ENCODE measurements at regions not wholly inside any gene's neighbourhood (a gene's known extent, or its start where the extent isn't known, plus 50 kb on each side); places are given as distances from the start of the nearest gene placed in this dataset.

- no peak for DNase-seq
- Histone ChIP-seq H3K9me3 (no peaks in the 10 kb centered on the region), H3K4me3 (no peak overlapping the region), H3K27me3 (no peaks in the 10 kb centered on the region), H3K36me3 (no peaks in the 10 kb centered on the region)
These were observed 141.1 kb upstream of the PCBD1 start for GRCh38 chr10:71029411-71029892.

DNA sequence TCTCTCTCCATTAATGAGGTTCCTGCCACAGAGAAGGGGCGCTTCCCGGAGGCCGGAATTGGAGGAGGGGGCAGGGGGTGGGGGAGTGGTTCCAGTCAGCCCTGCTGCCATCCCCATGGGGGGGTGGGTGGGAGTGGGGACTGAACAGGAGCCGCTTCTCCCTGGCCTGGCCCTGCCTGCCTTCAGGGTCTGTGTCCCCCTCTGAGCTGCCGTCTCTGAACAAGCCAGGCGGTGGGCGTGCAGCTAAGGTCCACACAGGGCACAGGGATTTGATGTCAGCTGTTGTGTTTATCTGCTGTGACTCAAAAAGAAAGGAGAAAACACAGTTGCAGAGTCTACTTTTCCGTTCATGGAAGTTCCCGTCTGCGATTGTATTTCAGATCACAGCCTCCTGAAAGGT is 141.5 kb upstream of the PCBD1 start:
- DNase-seq = no peak
- Histone ChIP-seq H3K4me3 (no peak overlapping the region), H3K27me3 (no peaks in the 10 kb centered on the region), H3K36me3 (no peaks in the 10 kb centered on the region), H3K9me3 (no peaks in the 10 kb centered on the region)

- Histone ChIP-seq H3K4me3 (no peak overlapping the region), H3K36me3 (no peaks in the 10 kb centered on the region), H3K9me3 (no peaks in the 10 kb centered on the region), H3K27me3 (no peaks in the 10 kb centered on the region)
- DNase-seq = no peak
These were observed 142.7 kb upstream of the PCBD1 start for GRCh38 chr10:71031026-71031425.

DNA sequence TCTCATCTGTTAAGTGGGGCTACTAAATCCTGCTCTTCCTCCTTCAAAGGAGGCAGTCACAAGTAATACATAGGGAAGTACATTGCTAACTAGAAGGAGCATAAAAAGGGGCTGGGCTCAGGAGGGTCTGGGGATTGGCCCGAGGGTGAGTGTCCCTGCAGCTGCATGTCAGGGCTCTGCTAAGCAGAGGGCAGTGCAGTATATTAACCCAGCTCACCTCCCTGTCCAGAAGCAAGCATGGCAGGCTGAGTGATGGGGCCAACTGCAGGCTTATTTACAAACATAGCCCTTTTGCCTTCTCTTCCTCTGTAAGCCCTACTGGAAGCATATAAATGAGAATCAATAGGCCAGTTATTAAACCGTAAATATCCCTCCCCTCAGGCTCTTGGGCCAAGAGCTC is 143.2 kb upstream of the PCBD1 start:
- no peaks in the 10 kb centered on the region for H3K9me3 ChIP-seq
- no peak overlapping the region for H3K4me3 ChIP-seq
- DNase-seq = no peak
- no peaks in the 10 kb centered on the region for H3K36me3 ChIP-seq
- H3K27me3 ChIP-seq = no peaks in the 10 kb centered on the region

- no peak for DNase-seq
- Histone ChIP-seq H3K9me3 (no peaks in the 10 kb centered on the region), H3K36me3 (no peaks in the 10 kb centered on the region), H3K27me3 (no peaks in the 10 kb centered on the region), H3K4me3 (no peak overlapping the region)
These were observed 144.5 kb upstream of the PCBD1 start for GRCh38 chr10:71032887-71033286.

GRCh38 chr10:71033396-71033980 is 145.1 kb upstream of the PCBD1 start:
- DNase-seq = no peak
- Histone ChIP-seq H3K36me3 (no peaks in the 10 kb centered on the region), H3K27me3 (no peaks in the 10 kb centered on the region), H3K4me3 (no peak overlapping the region), H3K9me3 (no peaks in the 10 kb centered on the region)

GRCh38 chr10:71035511-71036296 is 147.3 kb upstream of the PCBD1 start:
- no peak overlapping the region for H3K4me3 ChIP-seq
- no peak for DNase-seq
- H3K27me3 ChIP-seq = no peaks in the 10 kb centered on the region
- no peaks in the 10 kb centered on the region for H3K36me3 ChIP-seq
- H3K9me3 ChIP-seq = no peaks in the 10 kb centered on the region

- Histone ChIP-seq H3K36me3 (no peaks in the 10 kb centered on the region), H3K4me3 (no peak overlapping the region), H3K27me3 (no peaks in the 10 kb centered on the region), H3K9me3 (no peaks in the 10 kb centered on the region)
- DNase-seq = no peak
These were observed 148.1 kb upstream of the PCBD1 start for GRCh38 chr10:71036297-71036966.

GRCh38 chr10:71038091-71038633 is 149.8 kb upstream of the PCBD1 start:
- H3K27me3 ChIP-seq = no peaks in the 10 kb centered on the region
- DNase-seq = no peak
- no peak overlapping the region for H3K4me3 ChIP-seq
- H3K36me3 ChIP-seq = no peaks in the 10 kb centered on the region
- H3K9me3 ChIP-seq = no peaks in the 10 kb centered on the region

DNA sequence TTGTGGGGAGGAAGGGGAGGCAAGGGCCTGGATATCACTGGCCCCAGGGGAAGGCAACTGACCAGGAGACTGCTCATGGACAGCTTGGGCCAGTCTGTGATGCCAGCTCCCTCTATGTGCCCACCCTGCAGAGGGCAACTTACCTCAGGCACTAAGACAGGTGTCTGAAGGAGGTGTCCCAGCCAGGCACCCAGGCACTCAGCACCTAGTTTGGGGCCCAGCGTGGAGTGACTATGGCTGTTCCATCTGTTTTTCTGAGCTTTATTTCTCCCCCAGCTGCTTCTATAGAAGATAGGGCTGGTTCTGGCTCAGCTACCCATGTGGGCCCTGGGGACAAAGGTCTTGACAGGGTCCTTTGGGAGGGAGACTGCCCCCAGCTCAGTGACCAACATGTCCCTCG is 150.6 kb upstream of the PCBD1 start:
- no peak overlapping the region for H3K4me3 ChIP-seq
- no peak for DNase-seq
- H3K36me3 ChIP-seq = no peaks in the 10 kb centered on the region
- H3K27me3 ChIP-seq = no peaks in the 10 kb centered on the region
- H3K9me3 ChIP-seq = no peaks in the 10 kb centered on the region

- H3K36me3 ChIP-seq = no peaks in the 10 kb centered on the region
- no peaks in the 10 kb centered on the region for H3K9me3 ChIP-seq
- H3K27me3 ChIP-seq = no peaks in the 10 kb centered on the region
- H3K4me3 ChIP-seq = no peak overlapping the region
- no peak for DNase-seq
These were observed 151.2 kb upstream of the PCBD1 start for GRCh38 chr10:71039551-71039950.

GRCh38 chr10:71040343-71040742 is 152.0 kb upstream of the PCBD1 start:
- no peak overlapping the region for H3K4me3 ChIP-seq
- no peaks in the 10 kb centered on the region for H3K27me3 ChIP-seq
- H3K9me3 ChIP-seq = no peaks in the 10 kb centered on the region
- no peak for DNase-seq
- H3K36me3 ChIP-seq = no peaks in the 10 kb centered on the region

- Histone ChIP-seq H3K36me3 (no peaks in the 10 kb centered on the region), H3K4me3 (no peak overlapping the region), H3K27me3 (no peaks in the 10 kb centered on the region), H3K9me3 (no peaks in the 10 kb centered on the region)
- no peak for DNase-seq
These were observed 152.7 kb upstream of the PCBD1 start for GRCh38 chr10:71040846-71041605.

DNA sequence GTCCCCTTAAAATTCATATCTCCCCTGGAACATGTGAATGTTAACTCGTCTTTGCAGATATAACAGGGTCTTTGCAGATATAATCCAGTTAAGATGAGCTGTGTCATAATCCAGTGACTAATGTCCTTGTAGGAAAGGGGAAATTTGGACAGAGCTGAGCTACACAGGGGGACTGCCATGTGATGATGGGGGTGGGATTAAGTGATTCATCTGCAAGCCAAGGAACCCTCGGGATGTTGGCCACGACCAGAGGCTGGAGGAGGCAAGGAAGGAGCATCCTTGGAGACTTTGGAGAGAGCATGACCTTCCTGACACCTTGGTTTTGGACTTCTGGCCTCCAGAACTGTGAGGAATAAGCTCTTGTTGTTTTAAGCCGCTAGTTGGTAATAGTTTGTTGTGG is 153.9 kb upstream of the PCBD1 start:
- no peak for DNase-seq
- no peak overlapping the region for H3K4me3 ChIP-seq
- H3K27me3 ChIP-seq = no peaks in the 10 kb centered on the region
- H3K36me3 ChIP-seq = no peaks in the 10 kb centered on the region
- no peaks in the 10 kb centered on the region for H3K9me3 ChIP-seq

DNA sequence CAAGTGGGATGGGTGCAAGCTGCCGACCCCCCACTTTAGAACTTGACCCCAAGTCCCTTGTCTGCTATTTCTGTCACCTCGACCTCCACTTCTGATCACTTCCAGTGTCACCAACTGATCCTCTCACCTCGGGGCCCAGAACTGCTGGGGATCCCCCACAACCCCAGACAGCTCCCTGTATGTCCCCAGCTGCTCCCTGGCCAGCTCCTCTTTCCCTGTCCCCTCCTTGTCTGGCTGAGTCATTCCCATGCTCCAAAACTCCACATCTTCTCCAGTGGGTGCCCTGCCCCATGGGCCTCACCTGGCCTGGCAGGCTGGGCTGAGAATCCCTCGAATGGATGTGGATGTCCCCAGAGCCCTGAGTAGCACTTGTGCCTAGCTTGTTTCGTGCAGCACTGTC is 154.3 kb upstream of the PCBD1 start:
- H3K9me3 ChIP-seq = no peaks in the 10 kb centered on the region
- H3K4me3 ChIP-seq = no peak overlapping the region
- no peak for DNase-seq
- no peaks in the 10 kb centered on the region for H3K36me3 ChIP-seq
- no peaks in the 10 kb centered on the region for H3K27me3 ChIP-seq

- Histone ChIP-seq H3K36me3 (no peaks in the 10 kb centered on the region), H3K4me3 (no peak overlapping the region), H3K27me3 (no peaks in the 10 kb centered on the region), H3K9me3 (no peaks in the 10 kb centered on the region)
- DNase-seq = no peak
These were observed 155.5 kb upstream of the PCBD1 start for GRCh38 chr10:71043858-71044257.

- no peaks in the 10 kb centered on the region for H3K9me3 ChIP-seq
These were observed 156.4 kb upstream of the PCBD1 start for GRCh38 chr10:71044720-71045119.

More at GRCh38 chr10:71044720-71045119, 156.4 kb upstream of the PCBD1 start:
- no peaks in the 10 kb centered on the region for H3K27me3 ChIP-seq
- H3K36me3 ChIP-seq = no peaks in the 10 kb centered on the region
- DNase-seq = no peak
- H3K4me3 ChIP-seq = no peak overlapping the region
